Liver (tissue), 7 donors: ENCODE measurements at regions not wholly inside any gene's neighbourhood (a gene's known extent, or its start where the extent isn't known, plus 50 kb on each side); places are given as distances from the start of the nearest gene placed in this dataset.

Experiments
- DNase-seq: peaks from one replicate; pipeline ENCODE4 v3.0.0-alpha.2; 2017; ENCODE audit warnings: low spot score
- H3K27ac ChIP-seq, 2 donors: one replicate each; pipeline ENCODE4 v1.7.0; 2013; ENCODE audit warnings: inconsistent platforms in 2 of 2, low read length in 2 of 2, control low read depth in 1 of 2, low read depth in 1 of 2, mild to moderate bottlenecking in 1 of 2
- H3K27me3 ChIP-seq, 4 donors: one replicate each; pipeline versions ENCODE4 v1.6.1 to v1.7.0; 2013; ENCODE audit warnings: low read length in 3 of 4, inconsistent platforms in 1 of 4, mild to moderate bottlenecking in 1 of 4, moderate library complexity in 1 of 4; ENCODE audit not compliant: control insufficient read depth in 4 of 4, insufficient read depth in 4 of 4
- H3K36me3 ChIP-seq, 4 donors: one replicate each; pipeline versions ENCODE4 v1.6.1 to v1.7.0; 2013; ENCODE audit warnings: low read length in 3 of 4, mild to moderate bottlenecking in 3 of 4, low read depth in 1 of 4, moderate library complexity in 1 of 4; ENCODE audit not compliant: control insufficient read depth in 4 of 4, insufficient read depth in 3 of 4
- H3K4me1 ChIP-seq, 4 donors: one replicate each; pipeline versions ENCODE4 v1.6.1 to v1.7.0; 2013; ENCODE audit warnings: low read length in 3 of 4, mild to moderate bottlenecking in 3 of 4, moderate library complexity in 1 of 4; ENCODE audit not compliant: control insufficient read depth in 4 of 4, insufficient read depth in 4 of 4
- H3K4me3 ChIP-seq, 3 donors: one replicate each; pipeline versions ENCODE4 v1.6.1 to v1.7.0; 2013; ENCODE audit warnings: low read length in 3 of 3, control low read depth in 1 of 3, low read depth in 1 of 3, mild to moderate bottlenecking in 1 of 3
- H3K9ac ChIP-seq, 2 donors: one replicate each; pipeline ENCODE4 v1.7.0; 2013; ENCODE audit warnings: low read length in 2 of 2, mild to moderate bottlenecking in 2 of 2, moderate library complexity in 2 of 2, control low read depth in 1 of 2, low read depth in 1 of 2
- H3K9me3 ChIP-seq, 4 donors: one replicate each; pipeline versions ENCODE4 v1.6.1 to v1.7.0; 2013; ENCODE audit warnings: low read length in 3 of 4; ENCODE audit not compliant: control insufficient read depth in 4 of 4
- EGR1 ChIP-seq, 2 donors: IDR thresholded peaks; 2 replicates each; pipeline ENCODE4 v1.6.1; 2016 to 2018; ENCODE audit warnings: antibody characterized with exemption in 2 of 2, low read depth in 2 of 2
- FOXA1 ChIP-seq: IDR thresholded peaks from 2 replicates; pipeline ENCODE4 v1.6.1; 2016; ENCODE audit warnings: antibody characterized with exemption
- FOXA2 ChIP-seq: IDR thresholded peaks from 2 replicates; pipeline ENCODE4 v1.6.1; 2016; ENCODE audit warnings: antibody characterized with exemption
- GABPA ChIP-seq, 2 donors: IDR thresholded peaks in 1 of 2; conservative IDR thresholded peaks in 1 of 2; 2 replicates each; pipeline ENCODE4 v1.6.1; 2016; ENCODE audit warnings: antibody characterized with exemption in 2 of 2, mild to moderate bottlenecking in 1 of 2, moderate library complexity in 1 of 2
- HNF4A ChIP-seq, 2 donors: conservative IDR thresholded peaks; 2 replicates each; pipeline ENCODE4 v1.6.1; 2016; ENCODE audit warnings: antibody characterized with exemption in 2 of 2, mild to moderate bottlenecking in 2 of 2
- HNF4G ChIP-seq: IDR thresholded peaks from 2 replicates; pipeline ENCODE4 v1.6.1; 2016; ENCODE audit warnings: antibody characterized with exemption
- JUND ChIP-seq, 2 donors: IDR thresholded peaks; 2 replicates each; pipeline ENCODE4 v1.6.1; 2016; ENCODE audit warnings: antibody characterized with exemption in 2 of 2
- MAX ChIP-seq: IDR thresholded peaks from 2 replicates; pipeline ENCODE4 v1.6.1; 2016; ENCODE audit warnings: antibody characterized with exemption
- NR2F2 ChIP-seq: IDR thresholded peaks from 2 replicates; pipeline ENCODE4 v1.6.1; 2016; ENCODE audit warnings: antibody characterized with exemption
- RAD21 ChIP-seq, 2 donors: IDR thresholded peaks; 2 replicates each; pipeline ENCODE4 v1.6.1; 2016; ENCODE audit warnings: antibody characterized with exemption in 2 of 2, mild to moderate bottlenecking in 2 of 2
- REST ChIP-seq: IDR thresholded peaks from 2 replicates; pipeline ENCODE4 v1.6.1; 2016; ENCODE audit warnings: antibody characterized with exemption, mild to moderate bottlenecking
- RXRA ChIP-seq, 2 donors: IDR thresholded peaks; 2 replicates each; pipeline ENCODE4 v1.6.1; 2017 to 2018; ENCODE audit warnings: antibody characterized with exemption in 2 of 2, mild to moderate bottlenecking in 1 of 2
- TAF1 ChIP-seq: conservative IDR thresholded peaks from 2 replicates; pipeline ENCODE4 v1.6.1; 2016; ENCODE audit warnings: antibody characterized with exemption, mild to moderate bottlenecking
- YY1 ChIP-seq: IDR thresholded peaks from 2 replicates; pipeline ENCODE4 v1.6.1; 2016; ENCODE audit warnings: antibody characterized with exemption, mild to moderate bottlenecking
- ZBTB33 ChIP-seq: IDR thresholded peaks from 2 replicates; pipeline ENCODE4 v1.6.1; 2016; ENCODE audit warnings: antibody characterized with exemption
- WGBS: extraction: QIAGEN DNeasy Blood & Tissue Kit; methylation state at CpG from one replicate; pipeline ENCODE4 v1.1.7; 2013; 5-methylcytosine and 5-hydroxymethylcytosine counted together
- donor health status: healthy.
- donor health status: healthy.
- donor health status: healthy.
- donor health status: healthy.

GRCh38 chr12:46087916-46088439, 97.6 kb upstream of the SCAF11 start:
- H3K36me3 ChIP-seq, result no peaks in the 10 kb centered on the region
- no peak for TF ChIP-seq YY1
- DNase-seq, result no peak
- peaks cover 0 to 2% (median 0%) of the 10 kb centered on the region in 4 donors for H3K27me3 ChIP-seq
- H3K27ac ChIP-seq, result no peak overlapping the region
- peaks cover 0 to 4% (median 0%) of the 10 kb centered on the region in 4 donors for H3K9me3 ChIP-seq
- WGBS, result 92% methylated on average over 1 of the region's 1 CpG
- no peak overlapping the region for H3K4me3 ChIP-seq
- H3K9ac ChIP-seq, result no peak overlapping the region
- H3K4me1 ChIP-seq, result no peaks in the 10 kb centered on the region

DNA sequence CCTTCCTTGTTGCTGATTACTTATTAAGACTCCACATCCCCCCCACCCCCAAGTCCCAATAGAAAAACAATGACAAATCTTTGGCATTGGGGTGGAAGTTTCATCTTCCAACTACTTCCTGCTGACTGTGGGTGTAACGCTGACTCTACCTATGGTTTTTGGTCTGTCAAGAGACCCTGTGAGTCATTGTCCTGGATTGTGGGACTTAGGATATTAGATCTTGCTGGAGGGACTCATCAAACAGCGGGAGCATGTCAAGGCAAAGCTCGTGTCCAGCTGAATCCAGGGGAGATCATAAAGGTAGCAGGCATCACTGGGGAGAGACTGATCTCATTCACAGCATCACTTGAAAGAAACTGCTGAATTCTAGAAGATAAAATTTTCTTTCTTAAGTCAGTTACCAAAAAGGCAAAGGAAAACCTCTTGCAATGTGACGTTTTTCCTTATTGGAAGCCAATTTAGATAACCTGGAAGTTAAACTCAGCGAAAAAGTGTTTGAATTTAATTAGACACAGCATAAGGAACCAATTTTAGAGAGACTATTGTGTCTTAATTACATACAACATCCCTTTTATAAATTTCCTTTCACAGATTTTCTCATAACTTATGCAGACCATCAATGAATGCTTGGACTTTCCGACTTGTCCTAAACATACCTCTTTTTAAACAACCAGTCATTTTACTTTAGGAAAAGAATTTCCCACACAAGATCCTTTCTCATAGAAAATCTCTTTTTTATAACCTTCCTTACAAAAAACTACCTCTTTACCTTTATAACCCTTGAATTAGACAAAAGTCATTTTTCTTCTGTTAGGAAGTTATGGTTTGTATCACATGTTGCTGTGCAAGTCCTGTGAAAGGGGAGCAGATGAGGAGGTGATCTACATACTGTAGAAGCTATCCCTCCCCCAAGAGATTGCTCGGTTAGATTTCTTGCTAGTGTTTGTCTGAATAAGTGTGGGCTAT, 94.6 kb upstream of the SCAF11 start:
- TF ChIP-seq RAD21 (IDR thresholded peaks at IDR 0.05) (no peak), MAX (no peak), GABPA (IDR thresholded peaks at IDR 0.05 in 1 of 2, conservative IDR thresholded peaks at IDR 0.05 in 1 of 2) (no peak), FOXA1 (no peak), ZBTB33 (no peak), HNF4A (conservative IDR thresholded peaks at IDR 0.05) (no peak), RXRA (IDR thresholded peaks at IDR 0.05) (no peak), TAF1 (no peak), NR2F2 (no peak), REST (no peak), FOXA2 (no peak), EGR1 (IDR thresholded peaks at IDR 0.05; ENCODE audit: low read depth in 2 of 2) (no peak), HNF4G (no peak), JUND (IDR thresholded peaks at IDR 0.05) (no peak)
- H3K27ac ChIP-seq, result no peak overlapping the region
- H3K9ac ChIP-seq, result no peak overlapping the region
- no peak for DNase-seq
- WGBS, result 73% methylated on average over 7 of the region's 7 CpGs
- no peaks in the 10 kb centered on the region for H3K27me3 ChIP-seq
- peaks cover 0 to 4% (median 0%) of the 10 kb centered on the region in 4 donors for H3K9me3 ChIP-seq
- H3K4me3 ChIP-seq, result no peak overlapping the region
- H3K36me3 ChIP-seq, result no peaks in the 10 kb centered on the region
- H3K4me1 ChIP-seq, result no peaks in the 10 kb centered on the region
